GM21737 (cell line): ENCODE measurements at regions not wholly inside any gene's neighbourhood (a gene's known extent, or its start where the extent isn't known, plus 50 kb on each side); places are given as distances from the start of the nearest gene placed in this dataset.

Experiments used
- ATAC-seq: cut with Tn5 transposase; IDR thresholded peaks from one replicate; pipeline ENCODE4 v1.9.1; 2021; ENCODE audit warnings: mild to moderate bottlenecking, moderate library complexity; ENCODE audit not compliant: unreplicated experiment

DNA sequence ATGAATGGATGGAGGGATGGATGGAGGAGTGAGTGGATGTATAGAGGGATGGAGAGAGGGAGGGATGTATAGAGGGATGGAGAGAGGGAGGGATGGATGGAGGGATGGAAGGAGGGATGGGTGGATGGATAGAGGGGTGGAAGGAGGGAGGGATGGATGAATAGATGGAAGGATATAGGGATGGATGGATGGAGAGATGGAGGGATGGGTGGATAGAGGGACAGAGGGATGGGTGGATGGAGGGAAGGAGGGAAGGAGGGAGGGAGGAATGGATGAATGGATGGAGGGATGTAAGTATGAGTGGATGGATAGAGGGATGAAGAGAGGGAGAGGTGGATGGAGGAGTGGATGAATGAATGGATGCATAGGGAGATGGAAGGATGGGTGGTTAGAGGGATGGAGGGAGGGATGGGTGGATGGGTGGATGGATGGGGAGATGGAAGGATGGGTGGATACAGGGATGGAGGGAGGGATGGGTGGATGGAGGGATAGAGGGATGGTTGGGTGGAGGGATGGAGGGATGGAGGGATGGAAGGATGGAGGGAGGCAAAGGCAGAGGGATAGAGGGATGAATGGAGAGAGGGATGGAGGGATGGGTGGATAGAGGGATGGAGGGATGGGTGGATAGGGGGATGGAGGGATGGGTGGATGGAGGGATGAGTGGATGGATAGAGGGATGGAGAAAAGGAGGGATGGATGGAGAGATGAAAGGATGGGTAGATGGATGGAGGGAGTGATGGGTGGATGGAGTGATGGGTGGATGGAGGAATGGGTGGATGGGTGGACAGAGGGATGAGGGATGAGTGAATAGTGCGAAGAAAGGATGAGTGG lies 313.8 kb downstream of the UACA start:
- no peak for ATAC-seq

DNA sequence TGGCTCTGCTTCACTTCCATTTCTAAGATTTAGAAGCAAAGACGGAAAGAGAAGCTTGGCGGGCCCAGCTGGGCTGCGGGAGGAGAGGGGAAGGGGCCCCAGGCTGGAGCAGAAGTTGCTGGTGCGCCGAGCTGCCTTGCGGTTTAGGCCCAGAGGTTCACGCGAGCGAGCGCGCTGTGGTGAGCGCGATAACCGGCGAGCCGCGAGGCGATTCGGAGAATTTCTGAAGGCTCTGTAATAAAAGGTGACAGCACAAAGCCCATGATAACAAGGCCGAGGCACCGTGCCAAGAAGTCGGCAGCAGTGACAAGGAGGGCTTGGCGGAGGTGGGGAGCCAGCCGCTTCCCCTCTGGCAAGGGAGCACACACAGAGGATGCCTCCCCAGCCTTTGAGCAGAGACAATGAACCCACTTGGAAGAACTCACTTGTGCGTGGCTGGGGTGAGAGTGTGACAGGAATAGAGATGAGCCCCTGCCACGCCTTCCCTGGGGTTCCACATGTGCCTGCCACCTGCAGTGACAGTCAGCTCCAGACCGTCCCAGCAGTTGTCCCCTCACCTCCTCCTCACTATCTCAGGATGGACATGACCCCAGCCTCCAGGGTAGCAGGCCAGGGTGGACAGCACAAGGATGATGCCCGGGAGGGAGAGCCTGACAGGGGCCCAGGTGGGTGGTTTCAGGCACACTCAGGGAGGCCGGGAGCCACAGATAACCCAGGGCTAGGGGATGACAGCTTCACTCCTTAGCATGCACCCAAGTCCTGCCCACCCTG lies 315.2 kb downstream of the UACA start:
- ATAC-seq, result no peak

DNA sequence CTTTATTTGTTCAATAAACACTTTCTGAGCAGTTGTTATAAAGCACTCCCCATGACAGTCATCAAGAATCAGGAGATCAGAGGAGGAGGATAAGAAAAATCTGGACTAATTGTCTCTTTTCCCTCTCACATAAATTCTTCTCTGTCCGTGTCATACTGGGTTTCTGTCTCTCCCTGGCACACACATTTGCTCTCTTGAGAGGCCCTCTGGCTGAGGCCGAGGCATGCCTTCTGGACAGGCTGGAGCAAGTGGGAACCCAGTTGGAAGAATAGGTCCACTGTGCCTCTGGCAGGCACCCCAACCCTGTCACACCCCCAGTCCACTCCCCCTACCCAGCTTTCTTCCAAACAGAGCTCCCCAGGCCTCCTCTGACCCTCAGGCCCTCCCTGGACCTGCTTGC lies 315.8 kb downstream of the UACA start:
- ATAC-seq, result no peak

DNA sequence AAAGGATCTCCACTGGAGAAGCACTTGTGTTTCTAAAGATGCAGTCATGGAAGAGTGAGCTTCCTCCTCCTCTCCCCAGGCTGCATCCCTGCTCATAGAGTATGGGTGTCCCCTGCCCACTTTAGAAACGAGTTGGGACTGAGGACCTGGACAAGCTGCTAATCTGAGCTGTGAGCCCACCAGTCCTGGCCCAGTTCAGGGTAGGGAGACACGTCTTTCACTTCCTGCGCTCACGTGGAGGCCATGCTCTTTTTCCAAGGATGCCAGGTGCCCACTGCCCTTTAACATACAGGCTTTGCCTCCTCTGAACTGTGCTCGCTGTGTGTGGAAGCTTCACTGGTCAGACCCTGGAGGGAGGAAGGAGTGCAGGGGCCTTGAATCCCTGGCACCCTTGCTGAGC lies 316.3 kb downstream of the UACA start:
- ATAC-seq, result no peak

DNA sequence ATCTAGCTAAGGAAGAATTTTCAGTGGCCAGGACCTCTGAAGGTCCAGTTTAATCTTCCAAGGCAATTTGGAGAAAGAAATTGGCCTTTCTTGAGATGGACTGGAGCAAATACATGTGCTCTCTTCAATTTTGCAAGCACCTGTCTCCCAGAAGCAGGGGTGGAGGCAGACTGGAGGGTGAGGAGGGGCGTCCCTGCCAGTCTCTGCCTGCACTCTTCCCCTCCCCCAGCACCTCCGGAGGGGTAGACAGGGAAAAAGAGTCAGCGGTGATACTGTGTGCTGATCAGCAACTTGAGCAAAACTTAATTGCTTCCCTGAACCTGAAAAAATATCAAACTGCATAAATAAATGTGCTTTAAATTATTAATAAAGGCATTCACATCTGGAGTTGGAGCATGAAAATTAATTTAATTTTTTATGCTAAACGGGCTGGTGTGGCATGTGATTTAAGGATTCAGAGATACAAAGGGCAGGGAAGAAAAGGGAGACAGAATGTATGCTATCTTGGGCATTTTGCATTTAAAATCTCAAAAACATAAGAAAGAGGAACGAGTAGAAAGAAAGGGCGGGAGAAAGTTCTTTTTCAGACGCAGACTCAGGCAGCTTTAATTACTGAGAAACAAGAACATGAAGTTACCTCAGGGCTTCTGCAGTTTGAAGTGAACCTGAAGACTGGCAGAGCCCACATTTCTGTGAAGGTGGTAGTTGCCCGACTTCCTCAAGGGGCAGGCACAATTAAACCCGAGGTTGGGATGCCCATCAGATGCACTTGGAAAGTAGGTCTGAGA lies 319.7 kb downstream of the UACA start:
- ATAC-seq, result no peak

DNA sequence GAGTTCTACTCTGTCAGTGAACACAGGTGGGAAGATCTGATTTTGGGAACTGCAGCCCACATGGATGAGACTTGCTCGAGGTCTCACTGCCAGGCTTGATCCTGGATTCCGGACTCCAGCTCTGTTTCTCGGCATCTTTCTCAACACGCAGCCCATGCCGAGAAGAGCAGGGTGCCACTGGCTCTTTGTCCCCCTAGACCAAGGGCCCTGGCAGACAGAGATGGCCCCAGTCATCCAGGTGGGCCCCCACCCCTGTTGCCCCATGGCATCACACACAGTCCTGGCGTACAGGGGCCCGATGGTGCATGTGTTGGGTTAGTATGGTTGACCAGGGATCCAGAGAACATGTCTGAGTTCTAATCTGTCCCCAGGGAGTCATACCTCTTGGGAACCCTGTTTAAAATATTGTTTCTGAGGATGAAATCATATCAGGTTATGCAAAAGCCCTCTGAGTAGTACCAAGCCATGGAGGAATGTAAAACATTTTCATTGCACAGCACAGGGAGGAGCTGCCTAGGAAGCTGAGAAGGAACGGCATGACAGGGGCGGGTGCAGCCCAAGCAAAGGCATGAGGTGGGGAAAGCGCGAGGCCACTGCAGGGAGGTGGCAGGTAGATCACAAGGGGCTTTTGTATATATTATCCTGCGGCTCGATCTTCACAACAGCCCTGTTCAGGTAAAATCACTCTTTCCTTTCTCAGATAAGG lies 320.6 kb downstream of the UACA start:
- no peak for ATAC-seq

DNA sequence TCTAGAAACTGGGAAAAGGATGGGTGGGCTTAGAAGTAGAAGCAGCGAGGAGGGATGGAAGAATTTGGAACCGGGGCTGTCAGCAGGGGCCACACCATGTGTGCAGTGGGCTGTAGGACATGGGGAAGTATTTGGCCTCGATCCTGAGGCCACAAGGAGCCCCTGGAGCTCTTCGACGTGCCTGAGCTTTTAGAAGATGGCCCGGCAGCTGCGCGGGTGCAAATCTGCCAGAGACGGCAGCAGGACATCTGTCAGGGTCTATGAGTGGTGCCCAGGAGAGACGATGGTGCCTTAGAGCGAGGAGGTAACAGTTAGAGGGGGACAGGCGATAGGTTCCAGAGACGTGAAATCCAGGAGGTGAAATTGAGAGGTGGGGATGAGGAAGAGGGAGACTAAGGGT lies 321.1 kb downstream of the UACA start:
- no peak for ATAC-seq

DNA sequence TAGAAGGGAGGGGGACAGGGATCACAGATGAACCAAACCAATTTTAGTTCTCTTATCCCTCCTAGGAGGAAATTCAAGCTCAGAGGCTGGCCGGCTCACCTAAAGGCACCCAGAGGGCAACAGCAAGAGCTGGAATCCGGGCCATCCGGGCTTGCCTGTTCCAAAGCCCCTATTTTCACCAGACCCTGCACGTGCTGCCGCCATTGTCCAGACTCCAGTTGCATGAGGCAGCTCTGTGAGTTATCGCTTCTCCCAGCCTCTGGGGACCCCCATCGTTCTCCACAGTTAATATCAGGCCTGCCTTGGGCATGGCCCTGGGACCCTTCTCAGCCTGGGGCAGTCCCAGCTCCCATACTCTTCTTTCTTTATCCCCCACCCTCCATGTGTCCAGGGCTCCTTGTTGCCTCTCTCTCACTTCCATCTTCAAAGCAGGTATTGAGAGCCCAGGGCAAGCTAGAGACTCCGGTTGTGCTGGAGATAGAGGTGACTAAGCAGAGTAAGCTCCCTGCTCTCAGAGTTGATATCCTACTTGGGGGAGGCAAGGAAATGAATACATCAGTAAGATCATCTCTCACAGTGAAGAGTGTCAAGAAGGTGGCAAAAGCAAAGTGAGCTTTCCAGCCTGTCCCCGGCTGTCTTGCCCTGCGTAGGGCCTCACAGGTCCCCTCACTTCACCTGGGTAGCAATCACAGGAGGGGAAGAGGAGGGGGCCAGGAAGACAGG lies 322.8 kb downstream of the UACA start:
- no peak for ATAC-seq

DNA sequence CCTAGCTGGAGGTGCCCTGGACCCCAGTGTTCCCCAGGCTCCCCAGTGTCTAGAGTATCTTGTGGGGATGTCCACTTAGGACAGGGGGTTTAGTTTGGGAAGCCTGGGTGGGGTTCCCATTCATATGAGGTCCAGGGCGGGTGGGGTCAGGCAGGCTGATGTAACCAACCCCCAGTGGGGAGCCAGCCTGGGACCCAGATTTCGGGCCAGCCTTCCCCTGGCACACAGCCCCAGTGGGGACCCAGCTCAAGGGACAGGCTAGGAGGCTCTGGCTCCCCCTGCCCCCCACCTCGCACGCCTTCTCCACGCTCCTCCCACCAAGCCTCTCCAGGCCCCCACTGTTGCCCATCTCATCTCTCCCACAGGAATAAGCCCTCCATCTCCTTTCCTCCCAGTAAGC lies 323.5 kb downstream of the UACA start:
- ATAC-seq, result no peak

DNA sequence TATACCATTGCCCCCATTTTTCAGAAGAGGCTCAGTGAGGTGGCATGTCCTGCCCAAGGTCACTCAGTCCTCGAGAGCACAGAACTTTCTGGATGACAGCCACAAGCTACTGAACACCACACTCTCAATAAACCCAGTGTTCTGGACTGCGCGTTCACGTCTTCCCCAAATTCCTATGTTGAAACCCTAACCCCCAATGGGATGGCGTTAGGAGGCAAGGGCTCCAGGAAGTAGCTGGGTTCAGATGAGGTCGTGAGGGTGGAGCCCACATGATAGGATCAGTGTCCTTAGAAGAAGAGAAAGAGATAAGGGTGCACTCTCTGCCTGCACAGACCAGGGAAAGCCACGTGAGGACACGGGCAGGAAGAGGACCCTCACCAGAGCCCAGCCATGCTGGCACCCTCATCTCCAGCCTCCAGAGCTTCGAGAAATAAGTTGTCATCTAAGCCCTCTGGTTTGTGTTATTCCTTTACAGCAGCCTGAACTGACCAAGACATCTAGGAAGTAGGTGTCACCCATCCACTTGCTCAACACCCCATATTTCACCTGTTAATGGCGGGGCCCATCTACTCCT lies 324.0 kb downstream of the UACA start:
- no peak for ATAC-seq

DNA sequence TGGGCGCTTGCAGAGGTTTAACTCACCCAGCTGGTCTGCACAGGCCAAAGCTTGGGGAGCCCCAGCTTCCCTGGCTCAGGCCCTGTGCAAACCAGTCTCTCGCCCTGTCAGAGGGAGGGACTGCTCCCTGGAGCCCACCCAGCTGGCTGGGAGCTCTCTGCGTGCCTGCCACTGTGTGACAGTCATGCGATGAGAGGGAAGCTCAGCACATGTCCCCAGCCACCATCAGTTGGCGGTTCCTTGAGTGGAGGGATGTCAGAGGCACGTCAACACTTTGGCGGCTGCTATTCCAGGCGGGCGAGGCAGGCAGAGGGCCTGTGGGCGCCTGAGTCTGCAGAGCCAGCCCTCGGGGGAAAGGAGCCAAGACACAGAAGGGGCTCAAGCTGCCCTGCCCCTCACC lies 324.6 kb downstream of the UACA start:
- no peak for ATAC-seq

DNA sequence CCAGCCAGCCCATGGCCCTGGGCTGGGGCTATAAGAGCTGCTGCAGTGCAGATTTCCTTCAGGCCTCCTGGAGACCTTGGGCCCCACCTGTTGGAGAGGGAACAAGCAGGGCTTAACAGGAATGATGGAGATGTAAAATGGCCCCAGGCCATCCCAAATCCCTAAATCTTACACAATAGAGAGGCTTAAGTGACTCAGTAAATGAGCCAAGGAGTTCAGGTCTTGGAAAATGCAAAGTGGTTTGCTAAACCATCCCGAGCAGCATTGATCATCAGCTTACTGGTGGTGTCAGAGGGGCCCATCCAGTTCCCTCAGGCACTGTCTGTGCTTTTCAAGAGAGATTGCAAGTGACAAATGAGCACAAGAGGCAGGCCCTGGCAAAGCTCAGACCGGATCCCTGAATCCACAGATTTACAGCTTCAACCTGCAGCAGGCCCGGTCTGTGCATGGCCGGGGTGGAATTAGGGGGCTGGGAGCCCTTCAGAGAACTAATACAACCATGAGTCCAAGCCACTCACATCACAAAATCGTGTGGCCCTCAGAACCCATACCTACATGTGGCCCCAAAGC lies 325.4 kb downstream of the UACA start:
- no peak for ATAC-seq

DNA sequence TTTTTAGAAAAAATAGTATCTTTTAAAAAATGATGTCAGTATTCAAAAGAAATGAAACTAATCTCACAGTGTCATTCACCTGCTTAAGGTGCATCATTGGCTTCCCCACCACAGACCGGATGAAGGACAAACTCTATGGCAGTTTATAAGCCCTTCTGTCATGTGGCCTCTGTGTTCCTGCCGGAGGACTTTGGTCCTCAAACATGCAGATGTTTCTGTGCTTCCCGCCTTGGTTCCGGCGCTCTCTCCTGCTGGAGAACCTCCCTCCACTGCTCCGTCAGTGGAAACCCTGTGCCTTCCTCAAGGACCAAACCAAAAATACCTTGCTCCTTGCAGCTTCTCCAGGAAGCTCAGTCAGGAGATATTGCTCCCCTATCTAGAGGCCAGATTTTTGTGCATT lies 326.3 kb downstream of the UACA start:
- ATAC-seq, result no peak

DNA sequence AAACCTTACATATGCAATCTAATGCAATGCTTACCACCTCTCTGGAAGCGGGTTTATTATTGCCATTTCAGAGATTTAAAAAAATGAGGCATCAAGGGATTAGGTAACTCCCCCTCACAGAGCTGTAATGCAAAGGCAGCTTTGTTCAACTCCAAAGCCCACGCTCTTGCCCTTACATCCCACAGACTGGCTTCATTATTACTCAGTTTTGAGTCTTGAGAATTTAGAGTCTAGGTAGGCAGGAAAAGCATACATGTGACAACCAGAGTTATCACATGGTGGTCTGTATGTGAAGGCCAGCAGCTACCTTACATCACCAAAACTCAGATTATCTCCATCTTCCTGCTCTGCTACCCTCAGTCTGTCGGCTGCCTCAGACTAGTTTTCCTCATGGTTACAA lies 326.9 kb downstream of the UACA start:
- ATAC-seq, result peak; percentile 36

DNA sequence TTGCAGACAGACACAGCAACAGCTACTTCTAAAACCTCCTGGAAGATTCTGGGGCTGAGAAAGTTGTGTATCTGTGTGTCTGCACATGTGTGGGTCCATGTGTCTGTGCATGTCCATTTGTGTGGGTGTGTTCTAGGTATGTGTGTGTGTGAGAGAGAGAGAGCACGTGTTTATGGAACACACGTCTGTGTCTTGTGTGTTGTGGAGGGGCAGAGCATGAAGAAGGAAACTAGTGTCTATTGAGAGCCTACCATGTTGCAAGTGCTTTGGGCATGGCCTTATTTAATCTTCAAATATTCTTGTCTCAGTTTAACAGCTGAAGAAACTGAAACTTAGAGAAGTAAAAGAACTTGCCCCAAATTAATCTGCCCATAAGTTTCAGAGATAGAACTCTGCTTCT lies 327.5 kb downstream of the UACA start:
- peak; percentile 36 for ATAC-seq

DNA sequence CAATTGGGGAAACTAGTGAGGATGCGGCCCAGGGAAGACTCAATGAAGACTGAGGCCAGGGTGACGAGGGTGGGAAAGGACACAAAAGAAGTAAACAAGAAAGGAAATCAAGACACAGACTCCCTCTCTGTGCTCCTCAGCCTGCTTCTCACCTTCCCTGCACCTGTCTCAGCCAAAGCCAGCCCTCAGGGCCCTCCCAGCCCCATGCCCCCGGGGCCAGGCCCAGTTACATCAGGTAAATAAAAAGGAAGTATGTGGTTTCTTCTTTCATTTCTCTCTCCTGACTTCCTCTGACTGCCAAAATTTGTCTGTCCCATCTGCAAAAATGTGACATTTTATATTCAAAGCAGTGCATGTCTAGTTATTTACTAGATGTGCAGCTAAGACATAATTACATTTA lies 328.0 kb downstream of the UACA start:
- ATAC-seq, result peak; percentile 53

DNA sequence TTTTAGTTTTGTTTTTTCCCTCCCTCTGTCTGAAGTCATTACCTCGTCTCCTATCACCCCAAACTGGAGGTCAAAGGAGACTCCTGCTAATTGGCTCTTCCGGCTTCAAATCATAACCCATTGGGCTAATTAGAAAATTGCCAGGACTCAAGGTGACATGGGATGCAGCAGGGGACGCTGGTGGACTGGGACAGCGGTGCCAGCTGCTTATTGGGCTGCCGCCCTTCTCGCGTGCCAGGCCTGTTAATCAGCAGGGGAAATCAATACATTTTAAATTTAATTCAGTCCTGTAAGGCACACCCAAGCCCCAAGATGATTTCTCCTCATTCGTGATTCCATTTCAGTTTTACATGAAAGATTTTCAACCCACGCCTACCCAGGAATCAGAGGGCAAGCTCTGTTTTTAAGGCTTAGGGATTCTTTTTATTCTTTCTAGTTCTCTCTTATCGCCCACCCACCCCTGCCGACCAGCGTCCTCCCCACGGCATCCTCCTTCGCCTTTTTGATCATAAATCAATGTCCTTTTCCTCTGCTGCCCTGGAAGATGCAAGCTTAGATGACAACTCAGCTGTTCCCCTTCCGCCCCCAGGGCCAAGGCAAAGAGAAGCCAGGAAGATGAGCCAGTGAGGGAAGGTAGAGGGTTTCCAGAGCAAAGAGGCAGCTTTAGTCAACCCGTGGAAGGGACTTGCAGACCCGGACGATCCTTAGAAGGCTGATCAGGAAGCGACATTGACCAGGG lies 329.6 kb downstream of the UACA start:
- ATAC-seq, result no peak

DNA sequence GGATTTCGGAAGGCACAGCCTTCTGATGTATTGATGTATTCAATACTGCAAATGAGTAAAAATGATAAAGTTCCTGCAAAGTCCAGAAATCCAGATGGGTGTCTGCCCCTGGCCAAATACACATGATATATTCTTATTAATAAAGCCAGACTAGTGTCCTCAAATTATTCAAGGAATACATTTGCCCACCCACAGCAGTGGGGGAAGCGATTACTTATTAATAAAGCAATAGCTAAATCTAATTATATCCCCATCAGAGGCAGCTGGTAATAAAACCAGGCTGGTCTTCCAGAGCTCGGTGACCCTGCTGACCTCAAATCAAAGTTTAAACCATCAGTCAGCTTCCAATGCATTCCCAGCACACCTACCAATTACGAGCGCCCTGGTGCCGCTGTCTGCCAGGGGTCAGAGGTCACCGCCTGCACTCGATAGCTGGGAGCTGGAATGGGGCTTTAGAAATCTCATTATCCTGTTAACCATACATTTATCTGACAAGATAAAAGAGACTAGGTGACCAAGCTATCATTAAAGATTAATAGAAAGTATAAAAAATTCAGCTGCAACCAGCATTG lies 330.3 kb downstream of the UACA start:
- no peak for ATAC-seq

DNA sequence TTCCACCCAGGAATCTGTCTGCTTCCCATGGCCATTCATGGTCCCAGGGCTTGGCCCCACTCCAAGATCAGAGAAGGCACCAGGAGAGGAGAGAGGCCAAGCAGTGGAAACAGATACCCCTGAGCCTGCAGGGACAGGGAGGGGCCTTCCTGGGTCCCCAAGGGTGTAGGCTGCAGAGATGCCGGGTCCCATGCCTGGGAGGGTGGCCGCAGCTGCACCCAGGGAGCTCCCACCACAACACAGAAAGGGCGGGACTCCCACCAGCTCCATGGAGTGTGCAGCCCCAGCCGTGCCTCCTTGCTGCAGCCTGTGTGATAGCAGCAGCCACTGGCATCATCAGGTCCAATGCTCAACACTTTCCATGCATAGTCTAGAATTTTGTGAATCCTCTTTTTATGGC lies 331.5 kb downstream of the UACA start:
- ATAC-seq, result no peak
